ENCODE measurements at regions not wholly inside any gene's neighbourhood (a gene's known extent, or its start where the extent isn't known, plus 50 kb on each side); places are given as distances from the start of the nearest gene placed in this dataset.

DNA sequence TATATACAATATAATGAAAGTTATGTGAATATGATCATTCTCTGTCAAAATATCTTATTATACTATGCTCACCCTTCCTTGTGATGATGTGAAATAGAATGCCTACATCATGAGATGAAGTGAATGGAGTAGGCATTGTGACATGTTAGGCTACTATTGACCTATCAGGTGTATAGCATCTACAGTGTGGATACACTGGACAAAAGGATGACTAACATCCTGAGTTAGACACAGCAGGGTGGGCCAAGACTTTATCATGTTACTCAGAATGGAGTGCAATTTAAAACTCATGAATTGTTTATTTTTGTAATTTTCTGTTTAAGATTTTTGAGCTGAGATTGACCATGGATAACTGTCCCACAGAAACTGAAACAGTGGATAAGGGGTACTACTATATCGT is 53.4 kb upstream of the NAV3 start:
- DNase-seq = no peak

DNA sequence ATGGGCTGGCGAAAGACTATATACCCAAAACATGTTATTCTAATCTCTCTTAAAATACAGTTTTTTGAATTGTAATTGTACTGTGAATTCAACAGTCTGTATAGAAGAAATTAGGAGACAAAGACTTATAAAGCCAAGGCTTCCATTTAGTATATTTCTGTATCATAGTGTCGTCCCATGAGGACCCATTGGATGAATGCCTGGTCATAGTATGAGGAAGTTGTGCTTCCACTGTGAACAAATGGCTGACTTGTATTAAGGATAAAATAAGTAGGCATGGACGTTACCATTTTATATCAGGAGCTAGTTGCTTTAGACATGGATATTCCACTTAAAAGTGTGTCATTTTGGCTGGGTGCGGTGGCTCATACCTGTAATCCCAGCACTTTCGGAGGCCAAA is 55.9 kb upstream of the NAV3 start:
- DNase-seq = no peak

DNA sequence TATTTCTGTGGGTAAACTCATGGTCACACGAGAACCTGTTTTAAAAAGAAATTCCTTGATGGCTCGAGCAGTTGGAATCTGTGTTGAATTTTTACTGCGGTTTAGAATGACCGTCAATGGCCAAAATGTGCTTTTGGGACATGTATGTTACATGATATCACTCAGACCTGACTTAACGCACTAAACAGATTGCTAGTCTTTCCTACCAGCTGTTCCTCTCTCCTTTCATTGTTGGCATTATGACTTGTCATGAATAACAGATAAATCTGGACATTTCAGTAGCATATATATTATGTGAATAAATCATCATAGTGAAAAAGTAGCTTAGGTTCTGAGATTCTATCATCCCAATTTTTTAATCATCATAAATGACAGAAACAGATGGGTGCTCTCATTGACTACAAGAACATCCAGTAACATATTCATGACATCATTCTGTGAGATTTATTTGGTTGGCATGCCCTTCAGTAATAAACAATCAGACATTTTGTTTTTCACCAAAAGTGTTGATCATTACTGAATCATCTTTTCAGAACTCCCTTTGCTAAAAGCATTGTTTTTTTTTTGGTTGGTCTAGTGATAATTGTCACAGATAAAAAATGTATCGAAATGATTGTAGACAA is 57.9 kb upstream of the NAV3 start:
- DNase-seq = no peak

DNA sequence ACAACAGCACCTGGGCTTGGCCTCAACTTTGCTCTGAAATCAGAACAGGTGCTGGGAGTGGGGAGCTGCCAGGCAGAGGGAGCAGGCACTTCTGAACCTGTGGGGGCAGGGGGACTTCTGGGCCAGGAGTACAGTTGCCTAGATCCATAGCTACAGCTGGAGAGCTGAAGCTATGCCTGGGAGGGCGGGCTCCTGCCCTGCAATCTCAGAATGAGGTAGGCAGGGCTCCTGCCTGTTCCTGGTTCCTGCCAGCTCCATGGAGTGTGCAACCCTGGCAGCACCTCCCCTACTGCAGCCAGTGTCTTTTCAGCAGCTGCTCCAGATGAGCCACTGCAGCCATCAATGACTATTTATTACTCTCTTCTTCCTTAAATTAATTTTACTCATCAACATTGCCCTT is 62.1 kb upstream of the NAV3 start:
- DNase-seq = no peak

DNA sequence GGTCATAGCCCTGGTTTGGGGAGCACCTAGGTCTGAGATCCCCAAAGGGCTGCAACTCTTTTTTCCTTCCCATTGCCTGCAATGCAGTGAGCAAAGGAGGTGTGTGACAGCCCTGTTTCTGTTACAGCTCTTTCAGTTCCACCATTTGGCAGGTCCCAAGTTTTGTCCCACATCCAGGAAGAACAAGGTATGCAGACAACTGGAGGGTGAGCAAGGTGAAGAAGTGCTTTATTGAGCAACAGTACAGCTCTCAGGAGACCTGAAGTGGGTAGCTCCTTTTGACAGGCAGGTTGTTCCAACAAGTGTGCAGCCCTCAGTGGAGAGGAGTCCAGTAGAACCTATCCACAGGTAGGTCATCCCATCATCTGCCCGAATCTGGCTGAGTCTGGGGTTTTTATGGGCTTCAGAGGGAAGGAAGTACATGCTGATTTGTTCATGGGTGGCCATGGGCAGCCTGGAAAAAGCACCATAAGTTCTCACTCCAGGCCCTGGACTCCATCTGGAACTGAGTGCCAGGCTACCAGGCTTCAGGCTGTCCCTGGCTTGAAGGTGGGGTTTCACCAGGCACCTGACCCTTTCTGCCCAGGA is 62.8 kb upstream of the NAV3 start:
- no peak for DNase-seq

DNA sequence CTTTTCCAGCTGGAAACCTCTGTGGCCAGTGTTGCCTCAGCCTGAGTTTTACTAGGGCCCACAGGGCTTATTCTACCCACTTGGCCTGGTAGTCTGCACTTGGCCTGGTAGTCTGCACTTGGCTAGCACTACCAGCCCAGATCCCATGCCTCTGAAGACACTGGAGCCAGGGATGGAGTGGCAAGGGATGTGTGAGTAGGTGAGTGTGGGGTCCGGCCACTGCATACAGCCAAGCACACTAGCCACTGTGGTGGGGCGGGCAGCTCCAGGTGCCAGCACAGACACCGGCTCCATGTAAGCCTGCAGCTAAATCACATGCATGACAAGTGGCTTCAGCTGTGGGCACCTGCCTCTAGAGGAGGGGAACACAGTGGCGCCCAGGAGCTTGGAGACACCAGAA is 63.4 kb upstream of the NAV3 start:
- no peak for DNase-seq

DNA sequence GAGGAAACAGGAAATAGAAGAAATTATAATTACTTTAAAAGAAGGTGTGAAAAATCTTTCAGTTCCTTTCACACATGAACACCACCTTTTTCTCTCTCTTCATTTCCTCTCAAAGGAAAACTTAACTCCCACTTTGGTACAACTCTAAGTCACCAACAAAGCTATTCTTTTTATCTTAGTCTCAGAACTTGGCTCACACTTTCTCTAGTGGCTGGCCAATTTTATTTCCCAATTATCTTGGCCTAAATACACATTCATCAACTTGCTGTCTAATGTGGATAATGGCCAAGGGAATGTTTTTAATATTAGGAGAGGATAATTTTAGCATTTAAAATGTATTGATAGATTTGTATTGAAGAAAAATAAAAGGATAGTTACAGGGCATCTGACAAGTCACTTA is 64.5 kb upstream of the NAV3 start:
- DNase-seq = no peak

DNA sequence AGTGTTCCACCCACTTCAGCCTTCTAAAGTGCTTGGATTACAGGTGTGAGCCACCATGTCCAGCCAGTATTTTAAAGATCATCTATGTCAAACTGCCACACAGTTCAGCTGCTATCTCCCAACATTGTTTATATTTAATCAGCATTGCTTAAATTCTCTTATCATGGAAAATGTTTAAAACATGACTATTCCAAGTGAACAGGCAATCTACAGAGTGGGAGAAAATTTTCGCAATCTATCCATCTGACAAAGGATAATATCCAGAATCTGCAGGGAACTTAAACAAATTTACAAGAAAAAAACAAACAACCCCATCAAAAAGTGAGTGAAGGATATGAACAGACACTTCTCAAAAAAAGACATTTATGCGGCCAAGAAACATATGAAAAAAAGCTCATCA is 69.4 kb upstream of the NAV3 start:
- DNase-seq = no peak

DNA sequence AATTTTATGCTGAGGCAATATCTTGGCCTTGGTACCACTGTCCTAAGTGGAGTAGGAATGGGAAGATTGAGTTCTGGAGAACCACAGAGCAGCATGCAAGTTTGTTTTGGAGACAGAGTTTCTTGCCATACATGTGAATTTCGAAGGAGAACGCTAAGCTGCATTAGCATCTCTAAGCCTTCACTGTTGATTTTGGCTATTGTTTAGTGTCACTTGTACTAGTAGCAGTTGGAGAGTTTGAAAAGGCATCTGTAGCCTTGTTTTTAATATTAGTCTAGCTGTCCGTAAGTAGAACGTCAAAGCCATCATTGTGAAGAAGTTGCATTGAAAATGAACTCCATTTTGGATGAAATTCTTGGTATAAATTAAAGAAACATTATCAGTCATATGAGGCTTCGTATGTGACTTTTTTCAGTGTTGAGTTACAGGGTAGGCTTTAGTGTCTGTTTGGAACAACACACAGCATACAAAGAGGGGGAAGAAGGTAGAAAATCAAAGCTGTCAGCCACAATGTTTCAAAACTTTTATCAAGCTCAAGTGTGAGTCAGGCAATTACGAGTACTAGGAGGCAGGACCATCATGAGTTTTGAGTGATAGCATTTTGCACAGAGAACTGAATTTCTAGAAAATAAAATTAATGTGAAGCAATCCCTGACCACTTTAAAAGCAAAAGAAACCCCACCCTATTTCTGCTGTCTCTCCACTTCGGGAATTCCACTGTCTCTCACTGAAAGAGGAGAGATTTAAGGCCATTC is 70.2 kb upstream of the NAV3 start:
- DNase-seq = no peak

DNA sequence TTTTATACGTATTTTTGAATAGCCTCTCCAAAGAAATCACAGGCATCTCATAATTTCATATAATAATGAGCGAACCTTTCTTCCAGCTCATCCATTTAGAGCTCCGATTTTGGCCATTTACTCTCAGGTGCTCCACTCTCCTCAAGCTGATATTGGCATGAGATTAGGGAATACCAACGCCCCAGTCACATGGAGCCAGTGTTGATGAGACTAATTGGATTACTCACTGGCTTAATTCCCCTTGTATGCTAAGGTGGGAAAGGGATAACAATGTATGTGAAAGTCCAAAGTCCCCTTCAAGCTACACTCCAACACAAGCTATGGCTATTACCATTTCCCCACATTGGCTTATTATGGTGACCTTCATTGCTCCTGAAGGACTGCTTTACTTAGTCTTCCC is 76.6 kb upstream of the NAV3 start:
- DNase-seq = no peak

DNA sequence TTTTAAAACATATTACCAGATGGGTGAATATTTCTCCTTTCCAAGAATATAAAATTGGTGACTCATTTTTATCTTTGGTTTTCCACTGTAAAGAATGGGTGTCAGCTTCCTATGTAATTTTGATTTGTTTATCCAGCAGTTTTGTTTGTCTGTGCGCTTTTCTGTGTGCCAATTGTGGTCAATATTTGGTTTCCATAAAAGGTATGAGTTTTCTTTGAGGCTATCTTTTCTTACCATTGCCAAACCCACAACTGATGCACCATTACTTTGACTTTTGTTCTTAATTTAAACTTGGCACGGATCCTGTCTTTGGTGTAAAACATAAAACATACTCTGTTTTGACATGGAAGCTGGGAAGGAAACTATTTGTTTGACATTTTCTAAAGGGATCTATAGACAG is 78.8 kb upstream of the NAV3 start:
- peak; percentile 33 for DNase-seq

DNA sequence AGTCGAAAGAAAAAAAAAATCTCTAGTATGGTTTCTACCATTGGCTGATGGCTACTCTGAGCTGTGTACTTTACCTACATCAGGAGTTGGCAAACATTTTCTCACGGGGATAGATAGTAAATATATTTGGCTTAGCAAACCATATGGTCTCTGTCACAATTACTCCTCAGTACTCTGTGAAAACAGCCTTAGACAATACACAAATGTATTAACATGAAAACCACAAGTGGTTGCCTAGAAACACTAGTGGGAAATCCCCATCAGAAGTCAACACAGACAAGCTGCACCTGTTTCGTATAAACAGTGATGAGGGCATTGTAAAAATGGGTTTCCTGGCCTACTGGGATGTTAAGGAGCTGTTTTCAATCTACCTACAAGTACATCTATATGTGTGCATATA is 84.6 kb upstream of the NAV3 start:
- DNase-seq = peak; percentile 96

DNA sequence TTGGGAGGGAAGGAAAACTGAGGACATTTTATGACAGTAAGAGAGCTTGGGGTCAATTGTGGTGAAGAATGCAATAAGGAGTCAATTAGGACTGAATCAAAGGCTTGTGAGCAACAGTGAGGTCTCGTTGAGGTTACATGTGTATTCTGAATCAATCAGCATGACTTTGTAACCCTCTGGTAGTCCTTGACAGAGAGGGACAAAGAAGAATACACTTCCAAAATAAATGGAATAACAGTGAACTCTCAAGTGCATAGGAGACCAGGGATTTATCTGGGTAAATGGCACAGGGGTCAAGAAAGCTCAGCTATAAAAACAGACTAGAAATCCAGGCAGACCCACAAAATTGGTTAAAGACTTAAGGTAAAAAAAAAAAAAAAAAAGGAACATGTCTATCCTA is 85.1 kb upstream of the NAV3 start:
- DNase-seq = peak; percentile 41

DNA sequence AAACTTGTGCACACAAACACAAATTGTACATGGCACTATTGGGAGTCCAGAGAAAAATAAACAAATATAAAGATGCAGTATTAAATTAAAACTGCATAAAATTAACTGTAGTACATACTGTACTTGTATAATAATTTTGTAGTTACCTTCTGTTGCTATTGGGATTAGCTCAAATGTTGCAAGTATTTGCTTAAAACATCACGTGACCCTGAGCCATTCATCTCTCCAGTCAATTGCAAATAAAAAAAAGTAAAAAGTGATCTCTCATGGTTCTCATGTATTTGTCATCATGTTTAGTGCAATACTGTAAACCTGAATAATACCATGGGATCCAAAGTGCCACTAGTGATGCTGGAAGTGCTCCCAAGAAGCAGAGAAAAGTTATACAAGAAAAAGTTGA is 88.1 kb upstream of the NAV3 start:
- DNase-seq = peak; percentile 61

DNA sequence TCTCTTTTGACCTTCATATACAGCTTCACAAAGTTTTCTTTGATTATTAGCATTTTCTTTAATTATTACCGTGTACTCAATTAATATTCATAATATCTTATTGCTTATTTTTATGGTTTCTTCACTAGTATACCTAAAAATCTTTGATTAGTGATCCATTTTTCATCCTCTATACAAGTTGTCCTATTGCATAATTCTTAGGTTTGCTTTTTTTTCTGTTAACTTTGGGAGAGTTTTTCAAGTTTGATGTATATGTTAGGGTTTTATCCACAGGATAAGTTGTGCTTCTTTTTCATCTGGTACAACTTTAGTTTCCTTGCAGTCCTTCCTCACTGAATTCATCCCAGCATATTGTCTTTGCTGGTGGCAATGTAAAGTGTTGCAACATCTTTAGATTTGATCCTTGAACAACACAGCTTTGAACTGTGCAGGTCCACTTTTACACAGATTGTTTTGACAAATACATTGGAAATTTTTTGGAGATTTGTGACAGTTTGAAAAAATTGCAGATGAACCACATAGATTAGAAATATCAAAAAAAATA is 88.6 kb upstream of the NAV3 start:
- DNase-seq = no peak

DNA sequence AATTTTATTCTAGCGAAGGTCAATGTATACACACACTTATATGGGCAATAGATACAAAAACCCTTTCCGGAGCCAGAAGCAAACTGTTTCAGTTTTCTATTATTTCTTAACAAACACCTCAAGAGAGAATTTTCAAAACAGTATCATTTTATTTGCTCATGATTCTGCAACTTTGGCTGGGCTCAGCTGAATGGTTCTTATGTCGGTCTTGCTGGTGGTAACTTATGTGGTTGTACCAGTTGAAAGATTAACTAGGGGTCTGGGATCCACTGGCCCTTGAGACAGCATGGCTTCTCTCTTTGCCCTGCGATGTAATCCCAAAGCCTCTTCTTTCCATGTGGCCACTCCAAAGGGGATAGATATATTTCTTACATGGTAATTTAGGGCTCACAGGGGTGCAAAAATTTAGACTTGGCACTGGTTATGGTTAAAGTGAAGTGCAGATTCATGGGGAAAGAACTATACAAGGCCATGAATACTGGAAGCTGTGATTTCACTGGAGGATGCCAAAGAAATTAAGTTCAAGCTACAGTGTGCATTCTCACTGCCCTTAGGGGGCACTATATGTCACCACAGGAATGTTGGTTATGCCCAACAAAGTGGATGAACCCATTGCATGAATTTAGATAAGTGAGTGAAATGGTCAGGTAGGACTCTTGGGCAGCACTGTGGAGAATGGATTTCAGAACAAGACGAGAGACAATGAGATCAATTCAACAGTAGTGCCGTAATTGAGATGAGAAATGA is 94.3 kb upstream of the NAV3 start:
- DNase-seq = no peak

DNA sequence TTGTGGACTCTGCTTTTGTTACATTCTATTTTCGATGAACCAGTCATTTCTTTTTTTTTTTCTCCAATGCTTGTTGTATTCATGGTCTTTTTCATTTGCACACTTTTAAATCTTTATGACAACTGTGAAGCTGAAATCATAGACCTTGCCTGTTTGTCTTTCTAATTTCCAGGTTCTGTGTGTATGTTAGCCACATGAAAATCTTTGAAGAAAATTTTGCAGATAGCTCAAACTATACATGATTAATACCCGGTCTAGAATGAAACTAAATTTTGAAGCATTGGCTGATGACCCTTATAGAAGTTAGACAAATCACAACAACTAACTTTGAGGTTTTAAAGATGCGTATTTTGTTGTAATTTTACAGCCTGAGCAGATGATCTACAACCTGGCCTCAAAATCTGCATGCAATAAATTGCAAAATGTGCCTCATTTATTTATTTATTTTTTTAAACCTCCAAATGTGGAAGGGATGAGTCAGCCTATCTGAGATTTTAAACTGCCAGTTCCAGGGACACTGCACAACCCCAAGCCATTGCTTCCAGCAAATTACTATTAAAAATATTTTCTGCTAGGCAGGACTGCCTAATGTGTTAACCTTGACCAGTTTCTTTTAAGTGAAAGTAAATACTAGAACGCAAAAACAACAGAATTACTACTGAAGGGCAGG is 96.3 kb upstream of the NAV3 start:
- no peak for DNase-seq

DNA sequence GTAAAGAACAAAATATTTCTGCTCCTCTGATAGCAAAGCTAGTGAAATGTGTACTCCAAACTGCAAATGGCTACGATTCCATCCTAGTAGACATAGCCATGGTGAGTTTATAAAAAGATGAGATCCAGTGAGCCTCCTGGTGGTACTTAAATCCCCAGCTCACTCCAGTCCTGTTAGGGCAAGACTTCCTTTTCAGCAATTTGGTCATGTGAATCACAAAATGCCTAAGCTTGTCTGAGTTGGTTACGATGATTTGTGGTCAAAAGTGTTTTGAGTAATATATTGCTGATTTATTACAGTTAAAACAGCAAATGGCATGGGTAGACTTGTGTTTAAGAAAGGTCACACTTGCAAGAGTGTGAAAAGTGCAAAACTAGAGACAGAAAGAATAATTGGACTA is 102.7 kb upstream of the NAV3 start:
- DNase-seq = no peak

DNA sequence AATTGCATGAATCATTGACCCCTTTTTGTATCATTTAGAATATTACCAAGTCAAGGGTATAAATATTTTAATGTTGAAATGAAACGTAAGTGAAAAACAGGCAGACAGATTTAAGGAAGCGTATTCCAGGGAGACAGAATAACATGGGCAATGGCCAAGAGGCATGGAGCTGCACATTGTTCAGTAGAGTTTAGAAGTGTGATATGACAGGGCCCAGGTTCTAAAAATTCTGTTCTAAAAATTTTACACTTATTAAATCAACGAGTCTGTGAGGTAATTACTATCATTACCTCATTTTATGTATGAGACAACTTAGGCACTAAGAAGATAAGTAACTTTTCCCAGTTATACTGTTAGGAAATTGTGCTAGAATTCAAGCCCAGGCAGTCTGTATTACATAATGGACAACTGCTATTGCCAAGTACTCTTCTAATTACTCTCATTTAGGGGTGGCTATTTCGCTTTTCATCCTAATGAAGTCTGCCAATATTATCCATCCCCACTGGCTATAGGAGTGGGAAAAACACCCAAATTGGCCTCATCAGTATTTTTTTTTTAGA is 103.2 kb upstream of the NAV3 start:
- DNase-seq = no peak

DNA sequence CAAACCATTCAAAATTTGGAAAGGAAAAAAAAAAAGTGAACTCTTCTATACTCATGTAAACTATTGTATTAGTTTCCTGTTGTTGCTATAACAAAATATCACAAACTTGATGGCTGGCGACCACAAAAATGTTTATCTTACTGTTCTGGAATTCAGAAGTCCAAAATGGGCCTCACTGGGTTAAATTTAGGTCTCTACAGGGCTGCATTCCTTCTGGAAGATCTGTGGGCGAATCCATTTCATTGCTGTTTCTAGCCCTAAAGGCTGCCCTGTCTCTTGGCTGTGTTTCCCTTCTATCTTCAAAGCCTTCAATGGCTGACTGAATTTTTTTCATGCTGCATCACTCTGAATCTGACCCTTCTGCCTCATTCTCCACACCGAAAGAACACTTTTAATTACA is 105.1 kb upstream of the NAV3 start:
- DNase-seq = no peak

DNA sequence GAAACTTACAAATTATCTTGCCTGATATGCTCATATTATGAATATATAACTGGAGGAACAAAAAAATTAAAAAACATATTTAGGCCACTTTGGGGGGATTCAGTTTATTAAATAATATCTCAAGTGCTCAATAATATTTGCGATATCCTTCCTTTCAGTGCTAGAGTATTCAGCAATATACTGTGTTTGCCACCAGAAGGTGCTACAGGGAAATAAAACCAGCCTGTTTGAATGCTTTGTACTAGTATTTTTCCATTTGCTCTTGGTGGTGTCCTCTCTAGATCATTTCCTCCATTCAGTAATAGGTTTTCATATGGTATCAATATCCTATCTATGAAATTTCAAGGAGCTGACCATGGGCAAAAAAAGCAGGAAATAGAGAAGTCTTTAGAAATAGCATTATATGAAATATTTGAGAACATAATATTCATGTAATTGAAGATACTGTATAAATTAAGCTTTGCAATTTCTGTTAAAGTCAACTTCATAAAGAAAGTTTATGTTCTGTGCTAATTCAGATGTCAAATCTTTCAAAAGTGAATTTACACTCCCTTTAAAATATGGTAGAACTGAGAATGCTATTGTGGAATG is 106.2 kb upstream of the NAV3 start:
- peak; percentile 51 for DNase-seq

DNA sequence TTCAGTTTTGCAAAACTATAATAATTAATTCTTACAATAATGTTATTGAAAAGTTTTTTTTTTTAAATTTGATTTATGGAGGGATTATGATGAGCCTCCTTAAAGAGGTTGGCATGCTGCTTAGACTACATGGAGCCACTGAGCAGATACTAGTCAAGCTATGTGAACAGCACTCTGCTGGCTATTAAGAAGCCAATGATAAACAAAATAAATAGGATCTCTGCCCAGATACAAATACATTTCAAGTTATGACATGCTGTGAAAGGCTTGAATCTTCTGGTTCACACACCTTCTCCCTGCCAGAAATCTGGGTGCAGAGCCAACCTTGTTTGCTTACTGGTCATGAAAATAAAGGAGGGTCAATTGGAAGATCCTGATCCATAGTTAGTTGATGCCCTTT is 107.4 kb upstream of the NAV3 start:
- DNase-seq = no peak

Data from NCI-H345 (cell line).